ENCODE measurements at regions not wholly inside any gene's neighbourhood (a gene's known extent, or its start where the extent isn't known, plus 50 kb on each side); places are given as distances from the start of the nearest gene placed in this dataset.

GRCh38 chr3:13266005-13266404, 154.1 kb downstream of the NUP210 start:
- no peak for TF ChIP-seq CTCF (IDR thresholded peaks at IDR 0.05; ENCODE audit: extremely low read depth, insufficient read depth, missing control alignments)
- in situ Hi-C loops (cut with MboI; ENCODE audit: low pct_unique_long_range_greater_than_20kb, low sequenced_read_pairs, unreplicated experiment), result no loop called here
- no peak for DNase-seq (ENCODE audit: low spot score)

GRCh38 chr3:13265507-13265906, 154.6 kb downstream of the NUP210 start:
- DNase-seq (ENCODE audit: low spot score), result no peak
- in situ Hi-C loops (cut with MboI; ENCODE audit: low pct_unique_long_range_greater_than_20kb, low sequenced_read_pairs, unreplicated experiment), result no loop called here
- no peak for TF ChIP-seq CTCF (IDR thresholded peaks at IDR 0.05; ENCODE audit: extremely low read depth, insufficient read depth, missing control alignments)

- TF ChIP-seq CTCF (IDR thresholded peaks at IDR 0.05; ENCODE audit: extremely low read depth, insufficient read depth, missing control alignments), result no peak
- in situ Hi-C loops (cut with MboI; ENCODE audit: low pct_unique_long_range_greater_than_20kb, low sequenced_read_pairs, unreplicated experiment), result no loop called here
- no peak for DNase-seq (ENCODE audit: low spot score)
Observed at GRCh38 chr3:13265016-13265415, 155.1 kb downstream of the NUP210 start.

- no peak for TF ChIP-seq CTCF (IDR thresholded peaks at IDR 0.05; ENCODE audit: extremely low read depth, insufficient read depth, missing control alignments)
- in situ Hi-C loops (cut with MboI; ENCODE audit: low pct_unique_long_range_greater_than_20kb, low sequenced_read_pairs, unreplicated experiment), result no loop called here
Observed at GRCh38 chr3:13264468-13264795, 155.7 kb downstream of the NUP210 start.

GRCh38 chr3:13263770-13264467, 156.2 kb downstream of the NUP210 start:
- in situ Hi-C loops (cut with MboI; ENCODE audit: low pct_unique_long_range_greater_than_20kb, low sequenced_read_pairs, unreplicated experiment), result no loop called here
- no peak for TF ChIP-seq CTCF (IDR thresholded peaks at IDR 0.05; ENCODE audit: extremely low read depth, insufficient read depth, missing control alignments)
- DNase-seq (ENCODE audit: low spot score), result no peak

More at GRCh38 chr3:13264468-13264795, 155.7 kb downstream of the NUP210 start:
- no peak for DNase-seq (ENCODE audit: low spot score)

- in situ Hi-C loops (cut with MboI; ENCODE audit: low pct_unique_long_range_greater_than_20kb, low sequenced_read_pairs, unreplicated experiment), result no loop called here
- DNase-seq (ENCODE audit: low spot score), result no peak
- no peak for TF ChIP-seq CTCF (IDR thresholded peaks at IDR 0.05; ENCODE audit: extremely low read depth, insufficient read depth, missing control alignments)
Observed at GRCh38 chr3:13262493-13263211, 157.5 kb downstream of the NUP210 start.
